Pulmonary artery endothelial cell (primary cell): ENCODE measurements at regions not wholly inside any gene's neighbourhood (a gene's known extent, or its start where the extent isn't known, plus 50 kb on each side); places are given as distances from the start of the nearest gene placed in this dataset.
"Not testable (repeated sequence)": the region's sequence is repeated elsewhere in the genome, so short reads cannot be mapped to it uniquely, and the experiment has no call there.

Source experiments
- DNase-seq: peaks from one replicate; pipeline ENCODE4 v3.0.0-alpha.2; 2011; ENCODE audit warnings: low read depth, low spot score

- no peak for DNase-seq
These were observed 255.6 kb downstream of the OSR1 start for GRCh38 chr2:19102696-19103423.

- no peak for DNase-seq
These were observed 256.5 kb downstream of the OSR1 start for GRCh38 chr2:19101968-19102367.

- DNase-seq, result no peak
These were observed 257.9 kb downstream of the OSR1 start for GRCh38 chr2:19100570-19100969.

GRCh38 chr2:19099181-19099580, 259.2 kb downstream of the OSR1 start:
- no peak for DNase-seq

- DNase-seq, result no peak
These were observed 259.8 kb downstream of the OSR1 start for GRCh38 chr2:19098467-19099160.

GRCh38 chr2:19089476-19089875, 268.9 kb downstream of the OSR1 start:
- DNase-seq, result not testable (repeated sequence)

- DNase-seq, result no peak
These were observed 272.2 kb downstream of the OSR1 start for GRCh38 chr2:19086231-19086651.

- DNase-seq, result no peak
These were observed 279.7 kb downstream of the OSR1 start for GRCh38 chr2:19078709-19079108.

GRCh38 chr2:19073522-19073921, 284.9 kb downstream of the OSR1 start:
- no peak for DNase-seq

GRCh38 chr2:19072161-19072560, 286.3 kb downstream of the OSR1 start:
- no peak for DNase-seq

- DNase-seq, result no peak
These were observed 287.5 kb downstream of the OSR1 start for GRCh38 chr2:19070886-19071285.

GRCh38 chr2:19068206-19068605, 290.2 kb downstream of the OSR1 start:
- DNase-seq, result no peak

GRCh38 chr2:19062370-19062769, 296.1 kb downstream of the OSR1 start:
- no peak for DNase-seq

GRCh38 chr2:19059076-19059475, 299.3 kb downstream of the OSR1 start:
- no peak for DNase-seq

GRCh38 chr2:19051203-19051831, 307.1 kb downstream of the OSR1 start:
- DNase-seq, result no peak

- no peak for DNase-seq
These were observed 308.1 kb downstream of the OSR1 start for GRCh38 chr2:19050354-19050753.

GRCh38 chr2:19048593-19049266, 309.7 kb downstream of the OSR1 start:
- DNase-seq, result no peak

- no peak for DNase-seq
These were observed 311.2 kb downstream of the OSR1 start for GRCh38 chr2:19046986-19047780.

GRCh38 chr2:19045151-19045550, 313.3 kb downstream of the OSR1 start:
- DNase-seq, result no peak

GRCh38 chr2:19043893-19044292, 314.5 kb downstream of the OSR1 start:
- DNase-seq, result no peak

GRCh38 chr2:19041434-19042041, 316.9 kb downstream of the OSR1 start:
- DNase-seq, result no peak
